ENCODE measurements at regions not wholly inside any gene's neighbourhood (a gene's known extent, or its start where the extent isn't known, plus 50 kb on each side); places are given as distances from the start of the nearest gene placed in this dataset.
"Not testable (repeated sequence)": the region's sequence is repeated elsewhere in the genome, so short reads cannot be mapped to it uniquely, and the experiment has no call there.

DNA sequence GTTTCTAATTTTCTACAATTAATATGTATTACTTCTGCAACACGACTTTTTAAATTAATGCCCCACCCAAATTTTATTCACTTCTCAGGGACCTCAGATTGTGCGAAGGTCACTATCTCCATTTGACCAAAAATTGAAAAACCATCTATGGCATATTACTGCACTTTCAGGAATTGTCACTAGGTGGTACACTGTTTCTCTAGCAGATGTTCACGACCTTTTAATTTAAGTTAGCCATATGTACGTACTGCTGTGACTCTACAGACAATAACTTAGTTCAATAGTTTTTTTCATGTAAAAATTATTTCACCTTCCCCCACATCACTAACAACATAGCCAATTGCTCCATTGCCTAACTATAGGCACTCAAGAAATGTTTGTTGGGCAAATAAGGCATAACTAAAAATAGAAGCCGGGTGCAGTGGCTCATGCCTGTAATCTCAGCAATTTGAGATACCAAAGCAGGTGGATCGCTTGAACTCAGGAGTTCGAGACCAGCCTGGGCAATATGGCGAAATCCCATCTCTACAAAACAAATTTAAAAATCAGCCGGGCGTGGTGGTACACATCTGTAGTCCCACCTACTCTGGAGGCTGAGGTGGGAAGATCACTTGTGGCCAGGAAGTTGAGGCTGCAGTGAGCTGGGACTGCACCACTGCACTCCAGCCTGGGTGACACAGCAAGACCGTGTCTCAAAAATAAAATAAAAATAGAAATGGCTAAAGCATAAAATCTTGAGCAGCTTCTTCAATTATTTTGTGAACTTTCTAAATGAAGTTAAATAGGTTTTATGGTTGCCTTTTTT is 75.7 kb upstream of the PKN2 start:
- peaks cover 16% of the 10 kb centered on the region for H3K27me3 Mint-ChIP-seq
- no peaks in the 10 kb centered on the region for H3K36me3 Mint-ChIP-seq
- H3K27ac ChIP-seq (ENCODE audit: insufficient read depth, low read length, poor library complexity, severe bottlenecking): no peak overlapping the region
- no peaks in the 10 kb centered on the region for H3K4me1 ChIP-seq (ENCODE audit: control insufficient read depth, insufficient read depth, low read length, poor library complexity, severe bottlenecking)
- H3K9me3 Mint-ChIP-seq: peaks cover 0 to 3% (median 0%) of the 10 kb centered on the region in 7 donors
- no peaks in the 10 kb centered on the region for H3K9me3 ChIP-seq (ENCODE audit: control insufficient read depth in 2 of 2, low read length in 2 of 2)
- H3K27me3 ChIP-seq (ENCODE audit: control insufficient read depth, insufficient read depth, low read length): no peaks in the 10 kb centered on the region
- DNase-seq (peak in 2 of 3 donors; percentile 2 to 42), ATAC-seq (ENCODE audit: low read depth in 2 of 2) (peak in 1 of 2 donors; percentile 24)
- peaks cover 0 to 5% (median 0%) of the 10 kb centered on the region in 4 donors for H3K4me1 Mint-ChIP-seq
- no peak overlapping the region for H3K4me3 ChIP-seq (ENCODE audit: low read depth, low read length)
- H3K4me3 Mint-ChIP-seq: no peak overlapping the region
- H3K36me3 ChIP-seq (ENCODE audit: control insufficient read depth, insufficient read depth, low read length): no peaks in the 10 kb centered on the region
- H3K27ac Mint-ChIP-seq: no peak overlapping the region

- no peak overlapping the region for H3K27ac Mint-ChIP-seq
- Histone ChIP-seq H3K4me3 (ENCODE audit: low read depth, low read length) (no peak overlapping the region), H3K27ac (ENCODE audit: insufficient read depth, low read length, poor library complexity, severe bottlenecking) (no peak overlapping the region), H3K36me3 (ENCODE audit: control insufficient read depth, insufficient read depth, low read length) (no peaks in the 10 kb centered on the region), H3K4me1 (ENCODE audit: control insufficient read depth, insufficient read depth, low read length, poor library complexity, severe bottlenecking) (no peaks in the 10 kb centered on the region), H3K9me3 (ENCODE audit: control insufficient read depth in 2 of 2, low read length in 2 of 2) (no peaks in the 10 kb centered on the region), H3K27me3 (ENCODE audit: control insufficient read depth, insufficient read depth, low read length) (no peaks in the 10 kb centered on the region)
- peaks cover 16% of the 10 kb centered on the region for H3K27me3 Mint-ChIP-seq
- H3K4me1 Mint-ChIP-seq: peaks cover 0 to 5% (median 0%) of the 10 kb centered on the region in 4 donors
- H3K9me3 Mint-ChIP-seq: peaks cover 0 to 3% (median 0%) of the 10 kb centered on the region in 7 donors
- H3K36me3 Mint-ChIP-seq: no peaks in the 10 kb centered on the region
- ATAC-seq (ENCODE audit: low read depth in 2 of 2) (no peak), DNase-seq (no peak)
- H3K4me3 Mint-ChIP-seq: no peak overlapping the region
Measured at GRCh38 chr1:88609051-88609450, 75.0 kb upstream of the PKN2 start.

GRCh38 chr1:88610687-88611086 is 73.4 kb upstream of the PKN2 start:
- no peaks in the 10 kb centered on the region for H3K36me3 ChIP-seq (ENCODE audit: control insufficient read depth, insufficient read depth, low read length)
- no peak overlapping the region for H3K27ac ChIP-seq (ENCODE audit: insufficient read depth, low read length, poor library complexity, severe bottlenecking)
- no peak for DNase-seq
- peaks cover 22% of the 10 kb centered on the region for H3K27me3 Mint-ChIP-seq
- no peaks in the 10 kb centered on the region for H3K4me1 ChIP-seq (ENCODE audit: control insufficient read depth, insufficient read depth, low read length, poor library complexity, severe bottlenecking)
- H3K9me3 Mint-ChIP-seq: peaks cover 0 to 5% (median 0%) of the 10 kb centered on the region in 7 donors
- H3K4me1 Mint-ChIP-seq: peaks cover 0 to 5% (median 0%) of the 10 kb centered on the region in 4 donors
- no peak overlapping the region for H3K27ac Mint-ChIP-seq
- no peaks in the 10 kb centered on the region for H3K9me3 ChIP-seq (ENCODE audit: control insufficient read depth in 2 of 2, low read length in 2 of 2)
- H3K4me3 Mint-ChIP-seq: no peak overlapping the region
- no peak for ATAC-seq (ENCODE audit: low read depth in 2 of 2)
- H3K36me3 Mint-ChIP-seq: no peaks in the 10 kb centered on the region
- no peak overlapping the region for H3K4me3 ChIP-seq (ENCODE audit: low read depth, low read length)
- H3K27me3 ChIP-seq (ENCODE audit: control insufficient read depth, insufficient read depth, low read length): no peaks in the 10 kb centered on the region

DNA sequence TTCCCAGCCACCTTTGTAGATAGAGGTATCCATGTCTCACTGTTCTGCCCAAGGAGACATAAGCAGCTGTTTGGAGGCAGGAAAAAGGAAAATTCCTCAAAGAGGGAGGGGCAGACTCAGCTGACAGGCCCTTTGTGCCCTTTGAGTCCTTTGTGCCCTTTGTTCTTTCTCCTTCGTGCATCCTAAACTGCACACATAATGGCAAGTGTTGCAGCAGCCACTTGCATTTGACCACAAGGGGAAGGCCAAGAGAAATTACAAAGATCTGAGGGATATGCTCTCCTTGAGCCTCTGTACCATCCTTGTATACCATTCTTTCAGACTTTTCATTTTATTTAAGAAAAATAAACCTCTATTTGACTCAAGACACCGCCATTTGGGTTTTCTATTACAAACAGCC is 71.8 kb upstream of the PKN2 start:
- DNase-seq (no peak), ATAC-seq (ENCODE audit: low read depth in 2 of 2) (no peak)
- Mint-ChIP-seq H3K27ac (no peak overlapping the region), H3K9me3 (peaks cover 0 to 9% (median 4%) of the 10 kb centered on the region in 7 donors), H3K36me3 (no peaks in the 10 kb centered on the region), H3K4me3 (no peak overlapping the region), H3K27me3 (peaks cover 22% of the 10 kb centered on the region), H3K4me1 (peaks cover 0 to 5% (median 0%) of the 10 kb centered on the region in 4 donors)
- H3K27ac ChIP-seq (ENCODE audit: insufficient read depth, low read length, poor library complexity, severe bottlenecking): no peak overlapping the region
- no peaks in the 10 kb centered on the region for H3K27me3 ChIP-seq (ENCODE audit: control insufficient read depth, insufficient read depth, low read length)
- H3K36me3 ChIP-seq (ENCODE audit: control insufficient read depth, insufficient read depth, low read length): no peaks in the 10 kb centered on the region
- no peaks in the 10 kb centered on the region for H3K4me1 ChIP-seq (ENCODE audit: control insufficient read depth, insufficient read depth, low read length, poor library complexity, severe bottlenecking)
- H3K4me3 ChIP-seq (ENCODE audit: low read depth, low read length): no peak overlapping the region
- peaks cover 0 to 6% of the 10 kb centered on the region in 2 experiments for H3K9me3 ChIP-seq (ENCODE audit: control insufficient read depth in 2 of 2, low read length in 2 of 2)

- Histone ChIP-seq H3K27me3 (ENCODE audit: control insufficient read depth, insufficient read depth, low read length) (no peaks in the 10 kb centered on the region), H3K4me3 (ENCODE audit: low read depth, low read length) (no peak overlapping the region), H3K27ac (ENCODE audit: insufficient read depth, low read length, poor library complexity, severe bottlenecking) (no peak overlapping the region), H3K4me1 (ENCODE audit: control insufficient read depth, insufficient read depth, low read length, poor library complexity, severe bottlenecking) (no peaks in the 10 kb centered on the region), H3K36me3 (ENCODE audit: control insufficient read depth, insufficient read depth, low read length) (no peaks in the 10 kb centered on the region), H3K9me3 (ENCODE audit: control insufficient read depth in 2 of 2, low read length in 2 of 2) (peaks cover 0 to 11% of the 10 kb centered on the region in 2 experiments)
- Mint-ChIP-seq H3K27me3 (peaks cover 22% of the 10 kb centered on the region), H3K27ac (no peak overlapping the region), H3K9me3 (peaks cover 0 to 14% (median 5%) of the 10 kb centered on the region in 7 donors), H3K4me1 (peaks cover 0 to 5% (median 0%) of the 10 kb centered on the region in 4 donors), H3K36me3 (no peaks in the 10 kb centered on the region), H3K4me3 (no peak overlapping the region)
- DNase-seq: no peak
- ATAC-seq (ENCODE audit: low read depth in 2 of 2): no peak
Measured at GRCh38 chr1:88612773-88613172, 71.3 kb upstream of the PKN2 start.

DNA sequence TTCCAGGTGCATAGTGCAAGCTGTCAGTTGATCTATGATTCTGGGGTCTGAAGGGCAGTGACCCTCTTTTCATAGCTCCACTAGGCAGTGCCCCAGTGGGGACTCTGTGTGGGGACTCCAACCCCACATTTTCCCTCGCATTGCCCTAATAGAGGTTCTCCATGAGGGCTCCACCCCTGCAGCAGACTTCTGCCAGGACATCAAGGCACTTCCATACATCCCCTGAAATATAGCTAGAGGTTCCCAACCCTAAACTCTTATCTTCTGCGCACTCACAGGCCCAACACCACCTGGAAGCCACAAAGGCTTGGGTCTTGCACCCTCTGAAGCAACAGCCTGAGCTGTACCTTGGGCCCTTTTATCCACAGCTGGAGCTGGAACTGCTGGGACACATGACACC is 65.7 kb upstream of the PKN2 start:
- Mint-ChIP-seq H3K9me3 (peaks cover 0 to 36% (median 11%) of the 10 kb centered on the region in 7 donors), H3K4me1 (no peaks in the 10 kb centered on the region), H3K27ac (no peak overlapping the region), H3K36me3 (no peaks in the 10 kb centered on the region), H3K4me3 (no peak overlapping the region), H3K27me3 (peaks cover 6% of the 10 kb centered on the region)
- Histone ChIP-seq H3K36me3 (ENCODE audit: control insufficient read depth, insufficient read depth, low read length) (no peaks in the 10 kb centered on the region), H3K4me1 (ENCODE audit: control insufficient read depth, insufficient read depth, low read length, poor library complexity, severe bottlenecking) (no peaks in the 10 kb centered on the region), H3K4me3 (ENCODE audit: low read depth, low read length) (no peak overlapping the region), H3K27me3 (ENCODE audit: control insufficient read depth, insufficient read depth, low read length) (no peaks in the 10 kb centered on the region), H3K9me3 (ENCODE audit: control insufficient read depth in 2 of 2, low read length in 2 of 2) (peaks cover 8 to 26% of the 10 kb centered on the region in 2 experiments), H3K27ac (ENCODE audit: insufficient read depth, low read length, poor library complexity, severe bottlenecking) (no peak overlapping the region)
- DNase-seq (no peak), ATAC-seq (ENCODE audit: low read depth in 2 of 2) (no peak)

DNA sequence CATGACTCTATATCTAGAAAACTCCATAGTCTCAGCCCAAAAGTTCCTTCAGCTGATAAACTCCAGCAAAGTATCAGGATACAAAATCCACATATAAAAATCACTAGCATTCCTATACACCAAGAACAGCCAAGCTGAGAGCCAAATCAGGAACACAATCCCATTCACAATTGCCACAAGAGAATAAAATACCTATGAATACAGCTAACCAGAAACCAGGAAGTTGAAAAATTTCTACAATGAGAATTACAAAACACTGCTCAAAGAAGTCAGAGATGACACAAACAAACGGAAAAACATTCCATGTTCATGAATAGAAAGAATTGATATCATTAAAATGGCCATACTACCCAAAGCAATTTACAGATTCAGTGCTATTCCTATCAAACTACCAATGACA is 61.0 kb upstream of the PKN2 start:
- not testable (repeated sequence) for H3K27ac Mint-ChIP-seq; ATAC-seq (ENCODE audit: low read depth in 2 of 2); H3K4me1 Mint-ChIP-seq; DNase-seq; H3K27me3 Mint-ChIP-seq; H3K36me3 Mint-ChIP-seq; H3K4me3 Mint-ChIP-seq; H3K27ac ChIP-seq (ENCODE audit: insufficient read depth, low read length, poor library complexity, severe bottlenecking); H3K4me3 ChIP-seq (ENCODE audit: low read depth, low read length); H3K4me1 ChIP-seq (ENCODE audit: control insufficient read depth, insufficient read depth, low read length, poor library complexity, severe bottlenecking); H3K36me3 ChIP-seq (ENCODE audit: control insufficient read depth, insufficient read depth, low read length); H3K27me3 ChIP-seq (ENCODE audit: control insufficient read depth, insufficient read depth, low read length)
- H3K9me3 ChIP-seq (ENCODE audit: control insufficient read depth in 2 of 2, low read length in 2 of 2): peaks cover 6 to 12% of the 10 kb centered on the region in 2 experiments
- peaks cover 0 to 27% (median 6%) of the 10 kb centered on the region in 7 donors for H3K9me3 Mint-ChIP-seq

All from CD4-positive, CD25-positive, alpha-beta regulatory T cell (primary cell).